GM18858 (cell line): ENCODE measurements at regions not wholly inside any gene's neighbourhood (a gene's known extent, or its start where the extent isn't known, plus 50 kb on each side); places are given as distances from the start of the nearest gene placed in this dataset.

Experiments
- ATAC-seq: cut with Tn5 transposase; IDR thresholded peaks from one replicate; pipeline ENCODE4 v1.9.1; 2021; ENCODE audit not compliant: unreplicated experiment

- no peak for ATAC-seq
Observed at GRCh38 chr9:118561051-118561450, 808.2 kb downstream of the BRINP1 start.

- no peak for ATAC-seq
Observed at GRCh38 chr9:118563677-118564076, 805.6 kb downstream of the BRINP1 start.

- ATAC-seq = no peak
Observed at GRCh38 chr9:118567861-118568260, 801.4 kb downstream of the BRINP1 start.

- no peak for ATAC-seq
Observed at GRCh38 chr9:118568704-118569103, 800.5 kb downstream of the BRINP1 start.

- ATAC-seq = no peak
Observed at GRCh38 chr9:118569148-118569547, 800.1 kb downstream of the BRINP1 start.

- ATAC-seq = no peak
Observed at GRCh38 chr9:118570066-118570465, 799.2 kb downstream of the BRINP1 start.

GRCh38 chr9:118575341-118576070, 793.7 kb downstream of the BRINP1 start:
- ATAC-seq = no peak

- no peak for ATAC-seq
Observed at GRCh38 chr9:118577121-118577520, 792.1 kb downstream of the BRINP1 start.

GRCh38 chr9:118578467-118578866, 790.8 kb downstream of the BRINP1 start:
- no peak for ATAC-seq

- ATAC-seq = no peak
Observed at GRCh38 chr9:118583414-118583813, 785.8 kb downstream of the BRINP1 start.

- no peak for ATAC-seq
Observed at GRCh38 chr9:118586978-118587377, 782.3 kb downstream of the BRINP1 start.

- no peak for ATAC-seq
Observed at GRCh38 chr9:118594428-118594827, 774.8 kb downstream of the BRINP1 start.

- no peak for ATAC-seq
Observed at GRCh38 chr9:118595719-118596305, 773.4 kb downstream of the BRINP1 start.

- ATAC-seq = no peak
Observed at GRCh38 chr9:118596374-118597015, 772.7 kb downstream of the BRINP1 start.

- no peak for ATAC-seq
Observed at GRCh38 chr9:118606668-118607067, 762.6 kb downstream of the BRINP1 start.

GRCh38 chr9:118609355-118610044, 759.7 kb downstream of the BRINP1 start:
- no peak for ATAC-seq

GRCh38 chr9:118612201-118612600, 757.0 kb downstream of the BRINP1 start:
- ATAC-seq = no peak

GRCh38 chr9:118613996-118614395, 755.2 kb downstream of the BRINP1 start:
- no peak for ATAC-seq

GRCh38 chr9:118618084-118618483, 751.2 kb downstream of the BRINP1 start:
- ATAC-seq = no peak

- no peak for ATAC-seq
Observed at GRCh38 chr9:118618849-118619248, 750.4 kb downstream of the BRINP1 start.

- no peak for ATAC-seq
Observed at GRCh38 chr9:118624608-118625007, 744.6 kb downstream of the BRINP1 start.

- ATAC-seq = no peak
Observed at GRCh38 chr9:118630079-118630478, 739.2 kb downstream of the BRINP1 start.
